AG04449 (cell line): ENCODE measurements at regions not wholly inside any gene's neighbourhood (a gene's known extent, or its start where the extent isn't known, plus 50 kb on each side); places are given as distances from the start of the nearest gene placed in this dataset.

Experiments used
- CTCF ChIA-PET: fragments of 350-600 bp; formaldehyde crosslinking; extraction: SDS; loops from one replicate; lab custom pipeline; 2021; ENCODE audit warnings: antibody characterized with exemption; lab: Yijun Ruan, JAX
- POLR2A ChIA-PET: fragments of 400-600, 350-600 bp; formaldehyde crosslinking; extraction: SDS; loops from one replicate; lab custom pipeline; 2020; ENCODE audit warnings: antibody characterized with exemption, inconsistent platforms; lab: Yijun Ruan, JAX
- DNase-seq: peaks from one replicate; pipeline ENCODE4 v3.0.0-alpha.2; 2010; ENCODE audit warnings: low read depth, low spot score
- H3K4me3 ChIP-seq: 2 replicates; pipeline ENCODE4 v1.5.1; 2011; ENCODE audit warnings: low read depth, mild to moderate bottlenecking, control low read depth, low read length
- TF ChIP-seq, protein P1 (sequence below): IDR thresholded peaks from one replicate; pipeline ENCODE4 v1.5.1; 2011; ENCODE audit warnings: mild to moderate bottlenecking, moderate library complexity, low read length, control low read depth, inconsistent platforms; ENCODE audit not compliant: insufficient read depth; ENCODE audit errors: missing control alignments

DNA sequence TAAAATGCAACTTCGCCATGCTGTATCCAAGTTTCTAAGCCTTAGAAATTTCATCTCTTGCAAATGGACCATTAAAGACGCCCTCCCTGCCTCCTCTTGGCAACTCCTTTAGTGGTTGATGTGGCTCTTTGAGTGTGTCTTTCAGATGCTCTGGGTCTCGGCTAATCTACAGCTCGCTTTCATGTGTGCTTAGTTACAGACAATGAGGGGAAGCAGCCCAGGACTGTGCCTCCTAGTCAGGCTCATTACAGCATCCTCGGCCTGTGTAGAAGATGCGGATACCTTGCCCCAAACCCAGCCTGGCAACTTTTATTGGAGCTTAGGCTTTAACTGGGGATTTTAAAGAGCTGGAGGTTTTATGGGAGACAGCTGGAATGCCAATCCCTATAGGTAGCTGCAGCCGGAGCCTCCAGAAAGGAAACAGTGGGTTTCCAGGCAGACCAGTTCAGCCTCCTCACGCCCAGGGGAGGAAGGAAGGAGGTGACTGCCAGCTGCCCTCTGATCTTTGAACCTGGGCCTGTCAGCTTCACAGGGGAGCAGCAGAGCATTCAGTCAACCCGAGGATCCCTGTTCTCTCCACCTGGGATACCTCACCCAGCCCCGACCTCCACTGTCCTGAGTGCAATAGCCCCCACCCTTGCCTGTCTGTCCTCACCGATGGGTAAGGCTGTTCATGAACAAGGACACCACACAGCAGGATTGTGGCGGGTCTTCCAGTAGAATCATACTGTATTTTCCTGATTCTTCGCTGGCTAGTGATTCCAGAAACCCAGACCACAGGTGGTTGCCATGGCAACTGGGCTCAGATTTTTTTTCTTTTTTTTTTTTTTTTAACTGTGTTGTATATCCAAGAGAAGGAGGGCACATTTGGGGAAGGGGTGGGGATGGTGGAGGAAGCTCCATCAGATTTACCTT is 638.5 kb downstream of the MED13L start:
- no peak overlapping the region for H3K4me3 ChIP-seq
- ChIA-PET CTCF (interaction anchor here (1.1 kb wide), 2 partner anchors 229 to 977 kb away, joined by 3 to 5 read pairs; no protein-coding TSS in a partner anchor), POLR2A (no interaction called here)
- no peak for DNase-seq
- TF ChIP-seq, protein P1, sequence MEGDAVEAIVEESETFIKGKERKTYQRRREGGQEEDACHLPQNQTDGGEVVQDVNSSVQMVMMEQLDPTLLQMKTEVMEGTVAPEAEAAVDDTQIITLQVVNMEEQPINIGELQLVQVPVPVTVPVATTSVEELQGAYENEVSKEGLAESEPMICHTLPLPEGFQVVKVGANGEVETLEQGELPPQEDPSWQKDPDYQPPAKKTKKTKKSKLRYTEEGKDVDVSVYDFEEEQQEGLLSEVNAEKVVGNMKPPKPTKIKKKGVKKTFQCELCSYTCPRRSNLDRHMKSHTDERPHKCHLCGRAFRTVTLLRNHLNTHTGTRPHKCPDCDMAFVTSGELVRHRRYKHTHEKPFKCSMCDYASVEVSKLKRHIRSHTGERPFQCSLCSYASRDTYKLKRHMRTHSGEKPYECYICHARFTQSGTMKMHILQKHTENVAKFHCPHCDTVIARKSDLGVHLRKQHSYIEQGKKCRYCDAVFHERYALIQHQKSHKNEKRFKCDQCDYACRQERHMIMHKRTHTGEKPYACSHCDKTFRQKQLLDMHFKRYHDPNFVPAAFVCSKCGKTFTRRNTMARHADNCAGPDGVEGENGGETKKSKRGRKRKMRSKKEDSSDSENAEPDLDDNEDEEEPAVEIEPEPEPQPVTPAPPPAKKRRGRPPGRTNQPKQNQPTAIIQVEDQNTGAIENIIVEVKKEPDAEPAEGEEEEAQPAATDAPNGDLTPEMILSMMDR, result no peak

- no peak overlapping the region for H3K4me3 ChIP-seq
- DNase-seq, result no peak
- TF ChIP-seq, protein P1, result no peak
- ChIA-PET POLR2A (no interaction called here), CTCF (no interaction called here)
Measured at GRCh38 chr12:115636546-115636945, 640.9 kb downstream of the MED13L start.

- POLR2A ChIA-PET, result no interaction called here
- TF ChIP-seq, protein P1, result no peak
- H3K4me3 ChIP-seq, result no peak overlapping the region
- no peak for DNase-seq
- CTCF ChIA-PET, result no interaction called here
Measured at GRCh38 chr12:115632308-115632707, 645.2 kb downstream of the MED13L start.

- ChIA-PET CTCF (no interaction called here), POLR2A (no interaction called here)
- DNase-seq, result no peak
- H3K4me3 ChIP-seq, result no peak overlapping the region
- TF ChIP-seq, protein P1, result no peak
Measured at GRCh38 chr12:115630136-115630535, 647.4 kb downstream of the MED13L start.

- ChIA-PET CTCF (no interaction called here), POLR2A (no interaction called here)
- no peak for DNase-seq
- TF ChIP-seq, protein P1, result no peak
- no peak overlapping the region for H3K4me3 ChIP-seq
Measured at GRCh38 chr12:115626210-115626609, 651.3 kb downstream of the MED13L start.

DNA sequence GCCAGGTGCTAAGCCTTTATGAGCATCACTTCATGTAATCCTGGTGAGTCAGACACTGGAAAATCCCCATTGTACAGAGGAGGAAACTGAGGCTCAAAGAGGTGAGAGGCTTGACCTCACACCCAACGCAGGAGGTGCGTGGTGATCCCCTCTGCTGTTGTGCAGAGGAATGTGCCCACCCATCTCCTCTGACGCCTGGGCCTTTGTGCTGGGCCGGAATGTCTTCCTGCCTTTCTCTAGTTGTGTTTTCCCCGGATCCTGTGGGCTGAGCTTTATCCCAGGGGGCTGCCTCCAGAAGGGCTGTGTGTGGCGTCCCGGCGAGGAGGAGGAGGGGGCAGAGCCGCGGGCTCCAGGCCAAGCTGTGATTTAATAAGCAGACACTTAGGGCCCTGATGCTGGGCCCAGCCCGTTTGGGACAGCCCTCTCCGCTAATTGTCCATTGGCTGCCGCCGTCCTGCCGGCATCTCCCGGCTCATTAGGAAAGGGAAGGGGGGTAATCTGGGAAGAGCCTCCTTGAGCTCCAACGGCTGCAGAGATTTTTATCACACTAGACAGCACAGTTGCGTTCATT is 653.6 kb downstream of the MED13L start:
- DNase-seq, result no peak
- H3K4me3 ChIP-seq, result no peak overlapping the region
- ChIA-PET POLR2A (no interaction called here), CTCF (no interaction called here)
- TF ChIP-seq, protein P1, result no peak
